Transverse colon (tissue), 4 donors: ENCODE measurements at regions not wholly inside any gene's neighbourhood (a gene's known extent, or its start where the extent isn't known, plus 50 kb on each side); places are given as distances from the start of the nearest gene placed in this dataset.

ENCODE experiments used
- DNase-seq: peaks from one replicate; pipeline ENCODE4 v3.0.0-alpha.2; 2019
- H3K27ac ChIP-seq, 4 donors: fragments of 200-600 bp; sonication (generic); 2 replicates each; pipeline ENCODE4 v1.5.1; 2016 to 2018; ENCODE audit warnings: inconsistent platforms in 4 of 4
- H3K27me3 ChIP-seq: fragments of 200-600 bp; sonication (generic); 2 replicates; pipeline ENCODE4 v1.5.1; 2017; ENCODE audit warnings: inconsistent platforms
- H3K36me3 ChIP-seq, 4 donors: fragments of 200-600 bp; sonication (generic); 2 replicates each; pipeline ENCODE4 v1.5.1; 2017 to 2019; ENCODE audit warnings: inconsistent platforms in 4 of 4
- H3K4me1 ChIP-seq, 4 donors: fragments of 200-600 bp; sonication (generic); 2 replicates each; pipeline ENCODE4 v1.5.1; 2017 to 2020; ENCODE audit warnings: inconsistent platforms in 4 of 4
- H3K4me3 ChIP-seq, 4 donors: fragments of 200-600 bp; sonication (generic); 1 replicate in 1 of 4; 2 replicates in 3 of 4; pipeline versions ENCODE4 v1.5.1 to v1.6.1; 2017 to 2019; ENCODE audit warnings: inconsistent platforms in 4 of 4
- H3K9me3 ChIP-seq, 2 donors: fragments of 200-600 bp; sonication (generic); 2 replicates each; pipeline ENCODE4 v1.5.1; 2017 to 2019; ENCODE audit warnings: inconsistent platforms in 2 of 2
- EP300 ChIP-seq: sonication (generic); formaldehyde crosslinking; IDR thresholded peaks from one replicate; pipeline ENCODE4 v1.6.1; 2017; ENCODE audit warnings: antibody characterized with exemption, low read depth
- POLR2A ChIP-seq: fragments of 450-650 bp; IDR thresholded peaks from one replicate; pipeline ENCODE4 v1.6.1; 2016; ENCODE audit warnings: antibody characterized with exemption, mild to moderate bottlenecking, moderate library complexity
- POLR2AphosphoS5 ChIP-seq, 3 donors: sonication (generic); formaldehyde crosslinking; IDR thresholded peaks; one replicate each; pipeline ENCODE4 v1.6.1; 2016; ENCODE audit warnings: antibody characterized with exemption in 3 of 3
- WGBS, 2 donors: methylation state at CpG; one replicate each; pipeline ENCODE4 v1.1.5; 2018; ENCODE audit warnings: low coverage in 1 of 2; 5-methylcytosine and 5-hydroxymethylcytosine counted together
- in situ Hi-C, 4 donors: fragments of 200-750 bp; cut with MboI; loops; one replicate each; pipeline versions ENCODE4 v1.15.0 to v1.15.1; 2017; ENCODE audit warnings: low sequenced_read_pairs in 3 of 4, low pct_ligation_motif_present in 1 of 4, low pct_unique_long_range_greater_than_20kb in 1 of 4
- intact Hi-C: fragments of 100-400 bp; cut with DNase I; formaldehyde crosslinking; loops from one replicate; pipeline ENCODE4 v1.15.1; 2023; ENCODE audit warnings: low total_unique reads
- TF ChIP-seq, protein P1 (sequence below), 5 experiments: fragments of 200-600 bp in 3 of 5; fragments of 450-650 bp in 2 of 5; sonication (generic) in 3 of 5; IDR thresholded peaks; 1 replicate in 2 of 5; 2 replicates in 3 of 5; pipeline ENCODE4 v1.5.1; 2016 to 2017; ENCODE audit warnings: antibody characterized with exemption in 5 of 5, inconsistent platforms in 3 of 5, mild to moderate bottlenecking in 2 of 5, moderate library complexity in 1 of 5

- WGBS, 2 donors, result 95 to 100% methylated on average over 2 of the region's 2 CpGs
- in situ Hi-C loops, result no loop called here
- Histone ChIP-seq H3K4me1 (no peaks in the 10 kb centered on the region), H3K27ac (no peak overlapping the region), H3K36me3 (no peaks in the 10 kb centered on the region), H3K27me3 (no peaks in the 10 kb centered on the region), H3K4me3 (no peak overlapping the region), H3K9me3 (no peaks in the 10 kb centered on the region)
- DNase-seq, result no peak
- TF ChIP-seq POLR2A (no peak), POLR2AphosphoS5 (IDR thresholded peaks at IDR 0.05) (no peak), EP300 (no peak)
- TF ChIP-seq, protein P1, sequence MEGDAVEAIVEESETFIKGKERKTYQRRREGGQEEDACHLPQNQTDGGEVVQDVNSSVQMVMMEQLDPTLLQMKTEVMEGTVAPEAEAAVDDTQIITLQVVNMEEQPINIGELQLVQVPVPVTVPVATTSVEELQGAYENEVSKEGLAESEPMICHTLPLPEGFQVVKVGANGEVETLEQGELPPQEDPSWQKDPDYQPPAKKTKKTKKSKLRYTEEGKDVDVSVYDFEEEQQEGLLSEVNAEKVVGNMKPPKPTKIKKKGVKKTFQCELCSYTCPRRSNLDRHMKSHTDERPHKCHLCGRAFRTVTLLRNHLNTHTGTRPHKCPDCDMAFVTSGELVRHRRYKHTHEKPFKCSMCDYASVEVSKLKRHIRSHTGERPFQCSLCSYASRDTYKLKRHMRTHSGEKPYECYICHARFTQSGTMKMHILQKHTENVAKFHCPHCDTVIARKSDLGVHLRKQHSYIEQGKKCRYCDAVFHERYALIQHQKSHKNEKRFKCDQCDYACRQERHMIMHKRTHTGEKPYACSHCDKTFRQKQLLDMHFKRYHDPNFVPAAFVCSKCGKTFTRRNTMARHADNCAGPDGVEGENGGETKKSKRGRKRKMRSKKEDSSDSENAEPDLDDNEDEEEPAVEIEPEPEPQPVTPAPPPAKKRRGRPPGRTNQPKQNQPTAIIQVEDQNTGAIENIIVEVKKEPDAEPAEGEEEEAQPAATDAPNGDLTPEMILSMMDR (IDR thresholded peaks at IDR 0.05), result no peak
- intact Hi-C loops, result no loop called here
Measured at GRCh38 chr4:13968723-13969122, 341.2 kb upstream of the BOD1L1 start.

DNA sequence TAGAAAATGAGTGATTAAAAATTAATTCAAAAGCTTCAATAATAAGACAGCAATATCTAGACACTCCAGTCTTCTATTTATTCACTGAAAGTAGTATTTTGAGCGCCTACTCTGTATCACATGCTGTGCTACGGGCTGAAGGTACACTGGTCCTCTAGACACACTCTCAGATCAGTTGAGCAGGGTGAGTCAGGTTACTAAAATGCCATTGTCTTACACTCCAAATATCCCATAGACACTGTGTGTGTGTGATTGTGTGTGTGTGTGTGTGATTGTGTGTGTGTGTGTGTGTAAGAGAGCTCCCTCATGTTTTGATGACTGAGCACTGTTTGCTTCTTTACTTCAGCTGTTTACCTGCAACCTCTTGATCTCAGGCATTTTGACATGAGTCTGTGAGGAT lies 342.8 kb upstream of the BOD1L1 start:
- no peaks in the 10 kb centered on the region for H3K27me3 ChIP-seq
- H3K27ac ChIP-seq, result no peak overlapping the region
- no peaks in the 10 kb centered on the region for H3K36me3 ChIP-seq
- 88 to 100% methylated on average over 2 of the region's 2 CpGs for WGBS, 2 donors
- TF ChIP-seq POLR2AphosphoS5 (IDR thresholded peaks at IDR 0.05) (no peak), EP300 (no peak), POLR2A (no peak)
- TF ChIP-seq, protein P1 (IDR thresholded peaks at IDR 0.05), result no peak
- no peak overlapping the region for H3K4me3 ChIP-seq
- DNase-seq, result no peak
- no peaks in the 10 kb centered on the region for H3K9me3 ChIP-seq
- intact Hi-C loops (no loop called here), in situ Hi-C loops (no loop called here)
- H3K4me1 ChIP-seq, result no peaks in the 10 kb centered on the region

GRCh38 chr4:13977746-13978145 lies 350.2 kb upstream of the BOD1L1 start:
- no peak overlapping the region for H3K27ac ChIP-seq
- no peaks in the 10 kb centered on the region for H3K27me3 ChIP-seq
- DNase-seq, result no peak
- no peak overlapping the region for H3K4me3 ChIP-seq
- no peaks in the 10 kb centered on the region for H3K9me3 ChIP-seq
- in situ Hi-C loops (no loop called here), intact Hi-C loops (no loop called here)
- WGBS, 2 donors, result 74 to 88% methylated on average over 4 to 5 of the region's 5 CpGs
- H3K36me3 ChIP-seq, result no peaks in the 10 kb centered on the region
- no peaks in the 10 kb centered on the region for H3K4me1 ChIP-seq
- no peak for TF ChIP-seq POLR2A
- no peak for TF ChIP-seq EP300
- TF ChIP-seq, protein P1 (IDR thresholded peaks at IDR 0.05), result no peak
- TF ChIP-seq POLR2AphosphoS5 (IDR thresholded peaks at IDR 0.05), result no peak

- Histone ChIP-seq H3K9me3 (no peaks in the 10 kb centered on the region), H3K4me1 (no peaks in the 10 kb centered on the region), H3K36me3 (no peaks in the 10 kb centered on the region), H3K27me3 (no peaks in the 10 kb centered on the region), H3K27ac (no peak overlapping the region), H3K4me3 (no peak overlapping the region)
- intact Hi-C loops (no loop called here), in situ Hi-C loops (no loop called here)
- WGBS, 2 donors, result 78 to 85% methylated on average over 5 to 8 of the region's 8 CpGs
- TF ChIP-seq EP300, result no peak
- no peak for TF ChIP-seq POLR2AphosphoS5 (IDR thresholded peaks at IDR 0.05)
- TF ChIP-seq, protein P1 (IDR thresholded peaks at IDR 0.05), result no peak
- TF ChIP-seq POLR2A, result no peak
- no peak for DNase-seq
Measured at GRCh38 chr4:13980317-13981310, 353.1 kb upstream of the BOD1L1 start.
